LNCAP (cell line): ENCODE measurements at regions not wholly inside any gene's neighbourhood (a gene's known extent, or its start where the extent isn't known, plus 50 kb on each side); places are given as distances from the start of the nearest gene placed in this dataset.

ENCODE experiments used
- TF ChIP-seq, protein P1 (sequence below): fragments of 450-650 bp; IDR thresholded peaks from 2 replicates; pipeline ENCODE4 v1.5.1; 2017; ENCODE audit warnings: mild to moderate bottlenecking

DNA sequence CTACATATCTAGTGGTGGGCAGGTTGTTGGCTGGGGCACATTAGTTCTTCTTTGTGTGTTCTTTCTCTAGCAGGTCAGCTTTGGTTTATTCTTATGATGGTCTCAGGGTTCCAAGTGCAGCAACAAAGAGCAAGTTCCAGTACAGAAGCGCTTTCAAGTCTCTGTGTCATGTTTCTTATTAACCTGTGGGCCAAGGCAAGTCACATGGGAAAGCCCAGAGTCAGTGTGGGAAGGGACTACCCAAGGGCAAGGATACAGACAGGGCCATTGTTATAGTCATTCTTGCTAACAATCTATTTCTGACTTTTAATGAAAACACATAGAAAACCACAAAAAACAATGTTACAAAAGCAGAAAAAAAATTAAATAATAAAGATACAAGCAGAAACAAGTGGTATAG is 754.6 kb downstream of the TBC1D22A start:
- TF ChIP-seq, protein P1, sequence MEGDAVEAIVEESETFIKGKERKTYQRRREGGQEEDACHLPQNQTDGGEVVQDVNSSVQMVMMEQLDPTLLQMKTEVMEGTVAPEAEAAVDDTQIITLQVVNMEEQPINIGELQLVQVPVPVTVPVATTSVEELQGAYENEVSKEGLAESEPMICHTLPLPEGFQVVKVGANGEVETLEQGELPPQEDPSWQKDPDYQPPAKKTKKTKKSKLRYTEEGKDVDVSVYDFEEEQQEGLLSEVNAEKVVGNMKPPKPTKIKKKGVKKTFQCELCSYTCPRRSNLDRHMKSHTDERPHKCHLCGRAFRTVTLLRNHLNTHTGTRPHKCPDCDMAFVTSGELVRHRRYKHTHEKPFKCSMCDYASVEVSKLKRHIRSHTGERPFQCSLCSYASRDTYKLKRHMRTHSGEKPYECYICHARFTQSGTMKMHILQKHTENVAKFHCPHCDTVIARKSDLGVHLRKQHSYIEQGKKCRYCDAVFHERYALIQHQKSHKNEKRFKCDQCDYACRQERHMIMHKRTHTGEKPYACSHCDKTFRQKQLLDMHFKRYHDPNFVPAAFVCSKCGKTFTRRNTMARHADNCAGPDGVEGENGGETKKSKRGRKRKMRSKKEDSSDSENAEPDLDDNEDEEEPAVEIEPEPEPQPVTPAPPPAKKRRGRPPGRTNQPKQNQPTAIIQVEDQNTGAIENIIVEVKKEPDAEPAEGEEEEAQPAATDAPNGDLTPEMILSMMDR, result no peak

DNA sequence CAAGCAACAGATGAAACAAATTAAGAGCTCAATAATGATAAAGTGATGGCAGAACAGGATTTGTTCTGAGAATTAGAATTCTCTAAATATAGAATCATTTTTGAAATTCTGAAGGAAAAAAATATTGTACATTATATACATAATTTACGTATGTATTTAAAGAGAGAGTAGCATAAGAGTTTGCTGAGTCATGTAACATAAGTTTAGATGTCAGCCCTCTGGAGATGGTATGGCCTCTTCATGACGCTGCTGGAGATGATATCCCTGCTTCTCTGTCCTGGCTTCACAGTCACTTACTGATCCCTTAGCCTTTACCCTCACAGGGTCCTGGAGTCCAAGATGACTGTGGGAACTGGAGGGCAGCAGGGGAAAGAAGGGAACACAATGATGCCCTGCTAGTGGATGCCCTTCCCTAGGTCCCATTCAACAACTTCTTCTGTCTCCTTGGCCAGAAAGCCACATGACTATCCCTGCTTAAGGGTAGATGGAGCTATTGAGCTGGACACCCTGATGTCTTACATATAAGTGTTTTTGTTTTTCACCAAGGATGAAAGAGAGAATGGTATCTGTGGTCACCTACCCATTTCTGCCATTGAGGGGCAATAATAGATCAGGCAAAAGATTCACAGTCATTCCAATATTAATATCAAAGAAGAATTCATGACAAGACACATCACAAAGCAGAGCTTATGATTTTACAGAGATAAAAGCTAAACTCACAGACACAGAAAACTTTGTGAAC is 753.1 kb downstream of the TBC1D22A start:
- TF ChIP-seq, protein P1, result peak; percentile 21; the same call in 1 of the 2 replicates

DNA sequence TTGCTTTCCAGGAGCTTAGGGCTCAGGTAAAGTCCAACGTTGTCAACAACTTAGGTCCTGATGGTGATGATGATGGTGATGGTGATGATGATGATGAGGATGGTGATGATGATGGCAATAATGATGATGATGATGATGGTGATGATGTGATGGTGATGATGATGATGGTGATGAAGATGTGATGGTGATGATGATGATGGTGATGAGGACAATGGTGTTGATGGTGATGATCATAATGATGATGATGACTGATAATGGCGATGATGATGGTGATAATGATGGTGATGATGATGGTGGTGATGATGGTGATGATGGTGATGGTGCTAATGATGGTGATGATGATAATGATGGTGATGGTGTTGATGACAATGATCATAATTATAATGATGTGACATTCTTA is 750.2 kb downstream of the TBC1D22A start:
- TF ChIP-seq, protein P1, result no peak

DNA sequence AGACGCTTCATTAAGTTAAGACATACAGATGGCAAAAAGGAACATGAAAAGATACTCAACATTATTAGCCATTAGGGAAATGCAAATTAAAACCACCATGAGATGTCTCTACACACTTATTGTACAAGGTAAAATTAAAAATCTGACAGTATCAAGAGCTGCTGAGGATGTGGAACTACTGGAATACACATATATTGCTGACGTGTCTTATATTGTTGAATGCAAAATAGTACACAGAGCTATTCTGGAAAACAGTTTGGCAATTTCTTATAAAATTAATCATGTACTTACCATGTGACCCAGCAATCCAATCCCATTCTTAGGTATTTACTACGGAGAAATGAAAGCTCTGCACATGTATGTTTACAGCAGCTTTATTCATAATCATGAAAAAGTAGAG is 742.5 kb downstream of the TBC1D22A start:
- TF ChIP-seq, protein P1, result no peak

DNA sequence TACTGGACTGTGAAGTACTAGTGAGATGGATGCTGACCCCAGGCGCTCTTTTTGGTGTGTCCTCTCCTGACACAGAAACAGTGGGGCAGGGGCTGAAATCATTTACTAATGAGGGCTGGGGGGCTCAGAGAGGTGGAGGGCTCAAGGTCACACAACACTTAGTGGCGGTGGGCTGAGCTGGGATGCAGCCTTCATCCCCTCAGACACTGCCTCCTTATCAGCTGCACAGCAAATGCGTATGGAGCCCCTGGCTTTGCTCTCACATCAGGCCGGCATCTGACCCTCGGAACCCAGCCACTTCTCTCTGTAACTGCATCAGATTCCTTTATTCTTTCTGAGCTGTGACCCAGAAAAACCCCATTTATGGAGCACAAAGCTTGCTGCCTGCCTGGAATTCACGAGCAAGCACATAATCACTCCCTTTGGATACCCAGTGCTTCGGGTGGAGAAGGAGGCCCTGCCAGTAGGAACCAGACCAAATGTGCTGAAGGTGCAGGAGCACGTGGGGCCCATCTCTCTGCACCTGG is 736.6 kb downstream of the TBC1D22A start:
- TF ChIP-seq, protein P1, result no peak

DNA sequence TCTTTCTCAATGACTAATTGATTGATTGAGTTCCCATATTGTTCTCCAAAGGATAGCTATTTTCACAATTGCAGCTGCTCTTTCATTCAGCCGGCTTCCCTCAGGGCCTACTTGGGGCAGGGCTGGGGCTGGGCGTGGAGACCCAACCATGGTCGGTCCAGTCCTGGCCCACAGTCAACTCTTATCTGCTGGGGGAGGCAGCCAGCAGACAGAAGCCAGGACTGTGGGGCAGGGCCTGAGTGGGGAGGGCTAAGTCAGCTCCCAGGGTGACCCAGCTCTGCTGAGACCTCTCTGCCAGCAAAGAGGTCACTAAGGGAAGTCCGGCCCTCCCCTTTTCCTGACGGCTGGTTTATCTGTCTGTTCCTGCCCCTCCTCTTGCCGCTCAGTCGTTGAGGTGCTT is 735.2 kb downstream of the TBC1D22A start:
- TF ChIP-seq, protein P1, result no peak

DNA sequence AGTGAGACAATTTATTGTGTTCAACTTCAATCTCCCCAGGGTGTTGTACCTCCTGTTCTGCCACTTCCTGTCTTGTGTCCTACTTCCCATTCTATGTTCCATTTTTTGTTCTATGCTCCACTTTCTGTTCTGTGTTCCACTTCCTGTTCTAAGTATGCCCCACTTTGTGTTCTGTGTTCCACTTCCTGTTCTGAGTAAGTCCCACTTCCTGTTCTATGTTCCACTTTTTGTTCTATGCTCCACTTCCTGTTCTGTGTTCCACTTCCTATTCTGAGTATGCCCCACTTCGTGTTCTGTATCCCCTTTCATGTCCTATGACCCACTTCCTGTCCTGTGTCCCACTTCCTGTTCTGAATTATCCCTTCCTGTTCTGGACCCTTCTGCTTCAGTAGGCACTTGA is 732.7 kb downstream of the TBC1D22A start:
- TF ChIP-seq, protein P1, result no peak
